Ishikawa (cell line): ENCODE measurements at regions not wholly inside any gene's neighbourhood (a gene's known extent, or its start where the extent isn't known, plus 50 kb on each side); places are given as distances from the start of the nearest gene placed in this dataset.

ENCODE experiments used
- CEBPB ChIP-seq: IDR thresholded peaks from 2 replicates; pipeline ENCODE4 v1.6.1; 2012
- CREB1 ChIP-seq: IDR thresholded peaks from 2 replicates; pipeline ENCODE4 v1.6.1; 2012; ENCODE audit warnings: low read depth
- EGR1 ChIP-seq: IDR thresholded peaks from 2 replicates; pipeline ENCODE4 v1.6.1; 2012
- EP300 ChIP-seq: IDR thresholded peaks from 2 replicates; pipeline ENCODE4 v1.6.1; 2012; ENCODE audit warnings: borderline replicate concordance
- FOXM1 ChIP-seq: IDR thresholded peaks from 2 replicates; pipeline ENCODE4 v1.6.1; 2012; ENCODE audit warnings: low read depth, borderline replicate concordance
- MAX ChIP-seq: IDR thresholded peaks from 2 replicates; pipeline ENCODE4 v1.6.1; 2012
- NFIC ChIP-seq: IDR thresholded peaks from 2 replicates; pipeline ENCODE4 v1.6.1; 2012
- RAD21 ChIP-seq: IDR thresholded peaks from 2 replicates; pipeline ENCODE4 v1.6.1; 2012; ENCODE audit warnings: low read depth
- REST ChIP-seq: IDR thresholded peaks from 2 replicates; pipeline ENCODE4 v1.6.1; 2012; ENCODE audit warnings: low read depth, mild to moderate bottlenecking
- TAF1 ChIP-seq: IDR thresholded peaks from 2 replicates; pipeline ENCODE4 v1.6.1; 2012; ENCODE audit warnings: low read depth, mild to moderate bottlenecking
- TCF12 ChIP-seq: IDR thresholded peaks from 2 replicates; pipeline ENCODE4 v1.6.1; 2012; ENCODE audit warnings: low read depth
- TEAD4 ChIP-seq: IDR thresholded peaks from 2 replicates; pipeline ENCODE4 v1.6.1; 2012
- USF1 ChIP-seq: IDR thresholded peaks from 2 replicates; pipeline ENCODE4 v1.6.1; 2012
- YY1 ChIP-seq: IDR thresholded peaks from 2 replicates; pipeline ENCODE4 v1.6.1; 2012; ENCODE audit warnings: low read depth
- ZBTB7A ChIP-seq: IDR thresholded peaks from 2 replicates; pipeline ENCODE4 v1.6.1; 2012; ENCODE audit warnings: low read depth

GRCh38 chr1:18553388-18553787, 72.7 kb downstream of the KLHDC7A start:
- TF ChIP-seq TEAD4 (no peak), TAF1 (no peak), RAD21 (no peak)

- no peak for TF ChIP-seq TEAD4
- TF ChIP-seq MAX = no peak
Observed at GRCh38 chr1:18554099-18554498, 73.4 kb downstream of the KLHDC7A start.

GRCh38 chr1:18554597-18554996, 73.9 kb downstream of the KLHDC7A start:
- TF ChIP-seq CREB1 = no peak
- no peak for TF ChIP-seq USF1
- no peak for TF ChIP-seq NFIC
- no peak for TF ChIP-seq ZBTB7A
- TF ChIP-seq CEBPB = no peak
- TF ChIP-seq TAF1 = no peak
- TF ChIP-seq EP300 = no peak
- no peak for TF ChIP-seq YY1
- TF ChIP-seq TEAD4 = no peak
- TF ChIP-seq EGR1 = no peak
- TF ChIP-seq RAD21 = no peak
- no peak for TF ChIP-seq MAX
- TF ChIP-seq TCF12 = no peak
- no peak for TF ChIP-seq FOXM1

GRCh38 chr1:18555036-18555435, 74.3 kb downstream of the KLHDC7A start:
- TF ChIP-seq TAF1 (no peak), USF1 (no peak), TCF12 (no peak)

- no peak for TF ChIP-seq NFIC
- no peak for TF ChIP-seq EGR1
- peak; percentile 43; the same call in 1 of the 2 replicates for TF ChIP-seq TEAD4
Observed at GRCh38 chr1:18556364-18556763, 74.3 kb upstream of the PAX7 start.

- TF ChIP-seq MAX (no peak), CREB1 (no peak)
Observed at GRCh38 chr1:18557621-18558465, 72.8 kb upstream of the PAX7 start.

- no peak for TF ChIP-seq EGR1
- no peak for TF ChIP-seq RAD21
- no peak for TF ChIP-seq EP300
- TF ChIP-seq ZBTB7A = no peak
- no peak for TF ChIP-seq CEBPB
- no peak for TF ChIP-seq MAX
- no peak for TF ChIP-seq TEAD4
- no peak for TF ChIP-seq TCF12
- no peak for TF ChIP-seq CREB1
Observed at GRCh38 chr1:18560692-18561091, 70.0 kb upstream of the PAX7 start.

- TF ChIP-seq TAF1 (no peak), CEBPB (no peak), REST (no peak), YY1 (no peak), FOXM1 (no peak)
Observed at GRCh38 chr1:18561967-18562366, 68.7 kb upstream of the PAX7 start.

GRCh38 chr1:18564676-18565075, 66.0 kb upstream of the PAX7 start:
- TF ChIP-seq TAF1 (no peak), YY1 (no peak), ZBTB7A (no peak), USF1 (no peak), FOXM1 (no peak), EP300 (no peak), EGR1 (no peak), MAX (no peak), CEBPB (no peak), REST (no peak), TEAD4 (no peak), NFIC (no peak), TCF12 (no peak), CREB1 (no peak)
